Endothelial cell of umbilical vein (primary cell): ENCODE measurements at regions not wholly inside any gene's neighbourhood (a gene's known extent, or its start where the extent isn't known, plus 50 kb on each side); places are given as distances from the start of the nearest gene placed in this dataset.

Experiments
- BruUV-seq: library from RNA; stranded (reverse); fragments of 400-500 nt; replicated peaks from 2 replicates; lab custom pipeline; 2021; lab: Mats Ljungman, UMichigan
- CTCF ChIA-PET: fragments of 300-600, 350-600 bp; sonication (Branson Sonifier 250); formaldehyde crosslinking; loops from one replicate; lab custom pipeline; 2021; ENCODE audit warnings: antibody characterized with exemption, inconsistent platforms; lab: Charles Lee
- POLR2A ChIA-PET: fragments of 300-600, 350-600 bp; sonication (Branson Sonifier 250); formaldehyde crosslinking; loops from one replicate; lab custom pipeline; 2021; ENCODE audit warnings: antibody characterized with exemption, inconsistent platforms; lab: Charles Lee
- DNase-seq: peaks from one replicate; pipeline ENCODE4 v3.0.0-alpha.2; 2011; ENCODE audit warnings: low read depth, low spot score
- FAIRE-seq: peaks from 2 replicates; lab custom pipeline; 2011; peaks lifted over from hg19 to GRCh38; lab: Jason Lieb, UNC
- H2AFZ ChIP-seq: 2 replicates; pipeline ENCODE4 v1.6.0; 2012; ENCODE audit warnings: low read depth, low read length, control low read depth, inconsistent platforms
- H3K27ac ChIP-seq: 2 replicates; pipeline ENCODE4 v1.5.1; 2011; ENCODE audit warnings: low read depth, mild to moderate bottlenecking, control low read depth, low read length, moderate library complexity; ENCODE audit not compliant: insufficient read depth
- H3K27me3 ChIP-seq, 2 experiments: 2 replicates each; pipeline versions ENCODE4 v1.6.0 to v1.6.1; 2011; ENCODE audit warnings: low read length in 2 of 2, mixed read lengths in 1 of 2; ENCODE audit not compliant: control insufficient read depth in 2 of 2, insufficient read depth in 2 of 2
- H3K36me3 ChIP-seq, 2 experiments: 2 replicates in 1 of 2; 3 replicates in 1 of 2; pipeline ENCODE4 v1.5.1; 2011; ENCODE audit warnings: low read length in 2 of 2, mild to moderate bottlenecking in 1 of 2, moderate library complexity in 1 of 2; ENCODE audit not compliant: control insufficient read depth in 2 of 2, insufficient read depth in 2 of 2; ENCODE audit errors: extremely low read depth in 1 of 2
- H3K4me1 ChIP-seq: 3 replicates; pipeline ENCODE4 v1.5.1; 2011; ENCODE audit warnings: mild to moderate bottlenecking, low read length; ENCODE audit not compliant: control insufficient read depth, insufficient read depth; ENCODE audit errors: extremely low read depth
- H3K4me2 ChIP-seq: 2 replicates; pipeline ENCODE4 v1.6.1; 2011; ENCODE audit warnings: low read length, control low read depth, mixed read lengths; ENCODE audit not compliant: insufficient read depth
- H3K4me3 ChIP-seq, 3 experiments: fragments of 200-600 bp in 1 of 3; sonication (generic), shearing (Covaris generic) in 1 of 3; replicated peaks in 1 of 3; 2 replicates each; pipeline ENCODE4 v1.5.1; 2011 to 2016; ENCODE audit warnings: control low read depth in 3 of 3, low read length in 3 of 3, mild to moderate bottlenecking in 2 of 3, inconsistent platforms in 1 of 3, low read depth in 1 of 3, moderate library complexity in 1 of 3; ENCODE audit not compliant: insufficient read depth in 1 of 3
- H3K79me2 ChIP-seq: 2 replicates; pipeline ENCODE4 v1.6.0; 2012; ENCODE audit warnings: low read length, inconsistent platforms; ENCODE audit not compliant: control insufficient read depth, insufficient read depth
- H3K9ac ChIP-seq: replicated peaks from 2 replicates; pipeline ENCODE3; 2011; ENCODE audit warnings: low read length, control low read depth; ENCODE audit not compliant: insufficient read depth; ENCODE audit errors: extremely low read depth
- H3K9me1 ChIP-seq: replicated peaks from 3 replicates; pipeline ENCODE4 v1.6.0; 2011; ENCODE audit warnings: mild to moderate bottlenecking, low read length; ENCODE audit not compliant: control insufficient read depth, insufficient read depth; ENCODE audit errors: extremely low read depth
- H3K9me3 ChIP-seq: replicated peaks from 2 replicates; pipeline ENCODE4 v1.5.1; 2012; ENCODE audit warnings: low read length, inconsistent platforms; ENCODE audit not compliant: control insufficient read depth, insufficient read depth
- H4K20me1 ChIP-seq: replicated peaks from 2 replicates; pipeline ENCODE3; 2011; ENCODE audit warnings: mild to moderate bottlenecking, low read length; ENCODE audit not compliant: control insufficient read depth, insufficient read depth; ENCODE audit errors: extremely low read depth
- EZH2 ChIP-seq: IDR thresholded peaks from 2 replicates; pipeline ENCODE4 v1.6.1; 2012; ENCODE audit warnings: borderline replicate concordance, low read depth, mild to moderate bottlenecking, moderate library complexity, low read length, inconsistent platforms; ENCODE audit not compliant: severe bottlenecking
- FOS ChIP-seq: IDR thresholded peaks from 2 replicates; pipeline ENCODE4 v1.6.1; 2011; ENCODE audit warnings: mild to moderate bottlenecking, low read length, moderate library complexity, borderline replicate concordance; ENCODE audit not compliant: insufficient read depth
- GATA2 ChIP-seq: IDR thresholded peaks from 2 replicates; pipeline ENCODE4 v1.7.0; 2011; ENCODE audit warnings: low read depth, mild to moderate bottlenecking, moderate library complexity, mixed read lengths, low read length; ENCODE audit not compliant: insufficient read length, insufficient read depth
- JUN ChIP-seq: IDR thresholded peaks from 2 replicates; pipeline ENCODE4 v1.6.1; 2011; ENCODE audit warnings: borderline replicate concordance, low read depth; ENCODE audit not compliant: insufficient read length, insufficient read depth
- MAX ChIP-seq: IDR thresholded peaks from 2 replicates; pipeline ENCODE4 v1.6.1; 2011; ENCODE audit not compliant: insufficient read depth, insufficient read length
- MYC ChIP-seq: IDR thresholded peaks from one replicate; pipeline ENCODE4 v1.6.1; 2011; ENCODE audit warnings: mild to moderate bottlenecking, low read depth, low read length
- POLR2A ChIP-seq: IDR thresholded peaks from 2 replicates; pipeline ENCODE4 v1.6.1; 2012; ENCODE audit warnings: low read depth, mild to moderate bottlenecking, control low read depth, low read length
- POLR2AphosphoS5 ChIP-seq: IDR thresholded peaks from 2 replicates; pipeline ENCODE4 v1.6.1; 2012; ENCODE audit warnings: low read depth, mild to moderate bottlenecking, control low read depth, low read length, moderate library complexity; ENCODE audit not compliant: insufficient read depth
- dilution Hi-C: fragments of 300-500 bp; cut with MboI; formaldehyde crosslinking; loops from one replicate; pipeline ENCODE4 v1.15.0; 2019; ENCODE audit warnings: low sequenced_read_pairs; ENCODE audit not compliant: extremely low pct_ligation_motif_present
- intact Hi-C: fragments of 100-400 bp; cut with micrococcal nuclease; formaldehyde crosslinking; loops from one replicate; pipeline ENCODE4 v1.10.0; 2022
- TF ChIP-seq, protein P1 (sequence below), 2 donors: IDR thresholded peaks; 1 replicate in 1 of 2; 2 replicates in 1 of 2; pipeline ENCODE4 v1.5.1; 2011; ENCODE audit warnings: low read length in 2 of 2, mild to moderate bottlenecking in 2 of 2, moderate library complexity in 2 of 2, control low read depth in 1 of 2, inconsistent platforms in 1 of 2, low read depth in 1 of 2; ENCODE audit not compliant: insufficient read depth in 1 of 2; ENCODE audit errors: extremely low read depth in 1 of 2

GRCh38 chr4:186790630-186791029 lies 67.0 kb upstream of the FAT1 start:
- no peaks in the 10 kb centered on the region for H3K36me3 ChIP-seq
- no peak overlapping the region for H3K4me3 ChIP-seq
- POLR2A ChIA-PET = no interaction called here
- FAIRE-seq (no peak), DNase-seq (no peak)
- no peaks in the 10 kb centered on the region for H3K9me1 ChIP-seq
- intact Hi-C loops (no loop called here), dilution Hi-C loops (no loop called here)
- H3K27me3 ChIP-seq = no peaks in the 10 kb centered on the region
- no peaks in the 10 kb centered on the region for H3K4me1 ChIP-seq
- no peaks in the 10 kb centered on the region for H3K79me2 ChIP-seq
- no peaks in the 10 kb centered on the region for H4K20me1 ChIP-seq
- no peak overlapping the region for H3K4me2 ChIP-seq
- no peak overlapping the region for H3K27ac ChIP-seq
- no peaks in the 10 kb centered on the region for H3K9me3 ChIP-seq
- no peak overlapping the region for H2AFZ ChIP-seq
- no peak for TF ChIP-seq MYC
- CTCF ChIA-PET = no interaction called here
- no peak overlapping the region for H3K9ac ChIP-seq
- BruUV-seq = no TSS peak

DNA sequence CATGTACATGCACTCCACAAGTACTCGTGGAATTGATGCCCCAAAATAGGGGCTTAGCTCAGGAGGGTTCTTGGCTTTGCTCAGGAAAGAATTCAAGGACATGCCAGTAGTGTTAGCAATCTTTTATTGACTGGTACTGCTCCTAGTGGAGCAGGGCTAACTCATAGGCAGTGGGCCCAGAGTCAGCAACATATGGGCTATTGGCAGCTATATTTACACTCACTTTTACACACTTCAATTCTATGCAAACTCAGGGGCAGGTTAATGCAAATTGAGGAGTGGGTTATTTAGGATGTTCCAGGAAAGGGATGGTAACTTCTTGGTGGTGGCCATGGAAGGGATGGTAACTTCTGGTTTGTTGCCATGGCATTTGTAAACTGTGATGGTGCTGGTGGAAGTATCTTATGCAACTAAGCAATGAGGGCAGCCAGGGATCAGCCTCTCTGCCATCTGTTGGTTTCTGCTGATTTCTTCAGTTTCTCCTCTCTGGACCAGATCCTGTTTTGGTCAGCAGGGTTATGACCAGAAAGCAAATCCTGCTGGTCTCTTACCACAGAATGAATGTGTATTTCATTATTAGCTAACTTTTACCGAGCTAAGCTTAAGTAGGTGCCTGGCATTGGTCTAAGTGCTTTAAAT lies 69.2 kb upstream of the FAT1 start:
- Histone ChIP-seq H3K4me1 (no peaks in the 10 kb centered on the region), H2AFZ (no peak overlapping the region), H3K9ac (no peak overlapping the region), H3K4me3 (no peak overlapping the region), H3K4me2 (no peak overlapping the region), H3K79me2 (no peaks in the 10 kb centered on the region), H4K20me1 (no peaks in the 10 kb centered on the region), H3K9me1 (no peaks in the 10 kb centered on the region), H3K27me3 (no peaks in the 10 kb centered on the region), H3K27ac (no peak overlapping the region), H3K9me3 (no peaks in the 10 kb centered on the region), H3K36me3 (no peaks in the 10 kb centered on the region)
- intact Hi-C loops (no loop called here), dilution Hi-C loops (no loop called here)
- no TSS peak for BruUV-seq
- CTCF ChIA-PET = no interaction called here
- TF ChIP-seq JUN (no peak), MYC (no peak), FOS (no peak), POLR2AphosphoS5 (no peak), GATA2 (no peak), POLR2A (no peak), EZH2 (no peak), MAX (no peak)
- TF ChIP-seq, protein P1, sequence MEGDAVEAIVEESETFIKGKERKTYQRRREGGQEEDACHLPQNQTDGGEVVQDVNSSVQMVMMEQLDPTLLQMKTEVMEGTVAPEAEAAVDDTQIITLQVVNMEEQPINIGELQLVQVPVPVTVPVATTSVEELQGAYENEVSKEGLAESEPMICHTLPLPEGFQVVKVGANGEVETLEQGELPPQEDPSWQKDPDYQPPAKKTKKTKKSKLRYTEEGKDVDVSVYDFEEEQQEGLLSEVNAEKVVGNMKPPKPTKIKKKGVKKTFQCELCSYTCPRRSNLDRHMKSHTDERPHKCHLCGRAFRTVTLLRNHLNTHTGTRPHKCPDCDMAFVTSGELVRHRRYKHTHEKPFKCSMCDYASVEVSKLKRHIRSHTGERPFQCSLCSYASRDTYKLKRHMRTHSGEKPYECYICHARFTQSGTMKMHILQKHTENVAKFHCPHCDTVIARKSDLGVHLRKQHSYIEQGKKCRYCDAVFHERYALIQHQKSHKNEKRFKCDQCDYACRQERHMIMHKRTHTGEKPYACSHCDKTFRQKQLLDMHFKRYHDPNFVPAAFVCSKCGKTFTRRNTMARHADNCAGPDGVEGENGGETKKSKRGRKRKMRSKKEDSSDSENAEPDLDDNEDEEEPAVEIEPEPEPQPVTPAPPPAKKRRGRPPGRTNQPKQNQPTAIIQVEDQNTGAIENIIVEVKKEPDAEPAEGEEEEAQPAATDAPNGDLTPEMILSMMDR (IDR thresholded peaks at IDR 0.05; ENCODE audit: extremely low read depth in 1 of 2, insufficient read depth in 1 of 2, low read depth in 1 of 2, low read length in 2 of 2) = no peak
- POLR2A ChIA-PET = no interaction called here
- FAIRE-seq = no peak
- DNase-seq = no peak
